Activated T-cell treated with anti-CD3 and anti-CD28 coated beads, Interleukin-2, amount 50 U/mL, for 4 hours (primary cell): ENCODE measurements at regions not wholly inside any gene's neighbourhood (a gene's known extent, or its start where the extent isn't known, plus 50 kb on each side); places are given as distances from the start of the nearest gene placed in this dataset.
A peak's percentile ranks its signal among the peaks of the same experiment; 100 is the strongest.

Experiments used
- ATAC-seq, 2 donors: fragments of 200-7000 bp; cut with Tn5 transposase; one replicate each; pipeline ENCODE4 v1.10.0; 2021
- DNase-seq: peaks from one replicate; pipeline ENCODE4 v3.0.0-alpha.2; 2020
- H3K27me3 Mint-ChIP-seq: one replicate; pipeline ENCODE4 v1.8.0; 2021; ENCODE audit warnings: low read depth, mixed read lengths
- H3K36me3 Mint-ChIP-seq: one replicate; pipeline ENCODE4 v1.8.0; 2022; ENCODE audit warnings: mixed read lengths; ENCODE audit not compliant: insufficient read depth
- H3K4me1 Mint-ChIP-seq: one replicate; pipeline ENCODE4 v1.8.0; 2021; ENCODE audit warnings: low read depth, mixed read lengths
- H3K4me3 Mint-ChIP-seq: one replicate; pipeline ENCODE4 v1.8.0; 2021; ENCODE audit warnings: mild to moderate bottlenecking, moderate library complexity, mixed read lengths
- H3K9me3 Mint-ChIP-seq: one replicate; pipeline ENCODE4 v1.8.0; 2021; ENCODE audit warnings: mixed read lengths

GRCh38 chr14:76974365-76974764 lies 54.1 kb downstream of the IRF2BPL start:
- peaks cover 21% of the 10 kb centered on the region for H3K4me1 Mint-ChIP-seq
- no peak for ATAC-seq
- no peaks in the 10 kb centered on the region for H3K36me3 Mint-ChIP-seq
- DNase-seq: no peak
- H3K9me3 Mint-ChIP-seq: no peaks in the 10 kb centered on the region
- H3K4me3 Mint-ChIP-seq: no peak overlapping the region
- H3K27me3 Mint-ChIP-seq: no peaks in the 10 kb centered on the region

DNA sequence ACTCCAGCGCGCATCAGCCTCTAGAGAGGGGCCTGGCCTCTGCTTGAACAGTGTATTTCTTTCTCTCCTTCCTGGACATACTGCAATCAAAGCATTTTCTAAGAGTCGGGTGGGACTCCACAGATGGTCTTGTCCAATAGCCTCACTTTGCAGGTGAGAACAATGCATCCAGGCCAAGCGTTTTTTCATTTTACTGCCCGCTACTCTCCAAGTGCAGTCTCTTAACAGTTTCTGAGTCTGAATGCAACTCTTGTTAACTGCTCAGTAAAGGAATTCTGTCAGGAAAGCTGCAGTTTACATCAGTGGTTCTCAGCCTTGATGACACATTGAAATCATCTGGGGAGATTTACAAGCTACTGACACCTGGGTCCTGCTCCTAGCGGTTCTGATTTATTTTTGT lies 57.0 kb downstream of the IRF2BPL start:
- no peaks in the 10 kb centered on the region for H3K9me3 Mint-ChIP-seq
- H3K4me3 Mint-ChIP-seq: no peak overlapping the region
- H3K36me3 Mint-ChIP-seq: no peaks in the 10 kb centered on the region
- no peak for ATAC-seq
- peaks cover 3% of the 10 kb centered on the region for H3K4me1 Mint-ChIP-seq
- no peak for DNase-seq
- no peaks in the 10 kb centered on the region for H3K27me3 Mint-ChIP-seq

DNA sequence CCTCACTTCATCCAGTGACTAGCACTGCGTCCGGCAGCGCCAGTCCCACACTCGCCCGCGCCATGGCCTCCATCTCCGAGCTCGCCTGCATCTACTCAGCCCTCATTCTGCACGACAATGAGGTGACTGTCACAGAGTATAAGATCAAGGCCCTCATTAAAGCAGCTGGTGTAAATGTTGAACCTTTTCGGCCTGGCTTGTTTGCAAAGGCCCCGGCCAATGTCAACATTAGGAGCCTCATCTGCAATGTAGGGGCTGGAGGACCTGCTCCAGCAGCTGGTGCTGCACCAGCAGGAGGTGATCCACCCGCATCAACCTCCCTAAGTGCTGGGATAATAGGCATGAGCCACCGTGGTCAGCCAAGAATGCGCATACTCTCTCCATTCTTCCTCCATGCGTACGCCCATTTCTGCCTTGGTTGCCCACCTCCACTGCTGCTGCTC lies 59.9 kb downstream of the IRF2BPL start:
- H3K36me3 Mint-ChIP-seq: no peaks in the 10 kb centered on the region
- H3K4me3 Mint-ChIP-seq: no peak overlapping the region
- no peak for DNase-seq
- no peaks in the 10 kb centered on the region for H3K27me3 Mint-ChIP-seq
- ATAC-seq: no peak
- H3K9me3 Mint-ChIP-seq: no peaks in the 10 kb centered on the region
- H3K4me1 Mint-ChIP-seq: peaks cover 24% of the 10 kb centered on the region

GRCh38 chr14:76967788-76968187 lies 60.7 kb downstream of the IRF2BPL start:
- H3K27me3 Mint-ChIP-seq: no peaks in the 10 kb centered on the region
- H3K4me1 Mint-ChIP-seq: peaks cover 33% of the 10 kb centered on the region
- no peak overlapping the region for H3K4me3 Mint-ChIP-seq
- ATAC-seq (no peak), DNase-seq (no peak)
- H3K36me3 Mint-ChIP-seq: no peaks in the 10 kb centered on the region
- H3K9me3 Mint-ChIP-seq: no peaks in the 10 kb centered on the region

DNA sequence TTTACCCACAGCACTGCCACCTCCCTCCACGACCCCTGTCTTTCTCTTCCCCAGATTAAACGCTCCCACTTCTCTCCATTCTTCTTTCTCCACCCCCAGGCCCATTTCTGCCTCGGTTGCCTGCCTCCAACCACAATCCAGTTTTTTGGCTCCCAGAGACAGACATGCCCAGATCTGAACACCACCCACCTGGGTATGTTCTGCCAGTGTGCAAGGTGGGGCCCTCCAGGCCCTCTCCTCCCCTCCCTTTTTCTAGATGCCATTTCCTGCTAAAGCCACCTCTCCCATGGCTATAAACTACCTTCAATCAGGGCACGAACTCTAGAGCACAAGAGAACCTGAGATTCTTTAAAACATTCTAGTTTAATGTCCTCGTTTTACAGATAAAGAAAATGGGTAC lies 63.3 kb downstream of the IRF2BPL start:
- no peak for DNase-seq
- Mint-ChIP-seq H3K4me1 (peaks cover 58% of the 10 kb centered on the region), H3K36me3 (no peaks in the 10 kb centered on the region), H3K4me3 (no peak overlapping the region), H3K27me3 (no peaks in the 10 kb centered on the region), H3K9me3 (no peaks in the 10 kb centered on the region)
- no peak for ATAC-seq

DNA sequence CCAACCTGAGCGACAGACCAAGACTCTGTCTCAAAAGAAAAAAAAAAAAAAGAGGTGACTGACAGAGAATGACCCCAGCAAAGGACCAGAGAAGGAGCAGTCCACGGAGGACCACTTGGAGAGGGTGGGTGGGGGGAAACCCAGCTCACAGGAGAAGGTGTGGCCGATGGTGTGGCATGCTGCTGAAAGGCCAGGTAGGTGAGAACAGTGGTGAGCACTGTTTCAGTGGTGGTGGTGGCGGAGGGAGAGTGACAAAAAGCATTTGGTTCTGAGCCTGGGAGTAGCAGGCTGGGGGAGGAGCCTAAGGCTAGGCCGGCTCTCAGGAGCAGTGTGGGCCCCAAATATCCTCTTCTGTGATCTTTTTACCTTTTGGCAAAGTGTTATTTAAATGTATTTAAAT lies 63.8 kb downstream of the IRF2BPL start:
- no peaks in the 10 kb centered on the region for H3K9me3 Mint-ChIP-seq
- DNase-seq: no peak
- ATAC-seq: no peak
- no peaks in the 10 kb centered on the region for H3K36me3 Mint-ChIP-seq
- no peaks in the 10 kb centered on the region for H3K27me3 Mint-ChIP-seq
- H3K4me3 Mint-ChIP-seq: no peak overlapping the region
- H3K4me1 Mint-ChIP-seq: peaks cover 63% of the 10 kb centered on the region

DNA sequence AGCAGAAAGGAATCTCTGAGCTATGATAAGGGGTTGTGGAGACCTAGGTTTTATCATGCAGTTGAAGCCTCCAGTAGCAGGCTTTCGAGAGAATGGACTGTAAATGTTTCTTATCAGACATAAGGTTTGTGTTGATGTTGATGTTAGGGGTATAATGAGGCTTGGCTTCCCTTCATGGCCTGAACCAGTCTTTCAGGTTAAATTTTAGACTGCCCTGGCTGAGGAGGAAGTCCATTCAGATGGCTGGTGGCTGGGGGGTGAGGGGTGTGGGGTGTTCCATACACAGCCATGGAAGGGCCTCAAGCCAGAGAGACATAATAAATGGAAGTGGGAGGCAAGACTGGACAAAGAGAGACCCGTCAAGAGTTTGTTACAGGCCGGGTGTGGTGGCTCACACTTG lies 65.1 kb downstream of the IRF2BPL start:
- no peaks in the 10 kb centered on the region for H3K36me3 Mint-ChIP-seq
- peaks cover 74% of the 10 kb centered on the region for H3K4me1 Mint-ChIP-seq
- H3K4me3 Mint-ChIP-seq: no peak overlapping the region
- DNase-seq: no peak
- ATAC-seq: no peak
- no peaks in the 10 kb centered on the region for H3K27me3 Mint-ChIP-seq
- H3K9me3 Mint-ChIP-seq: no peaks in the 10 kb centered on the region

GRCh38 chr14:76962303-76962660 lies 66.2 kb downstream of the IRF2BPL start:
- DNase-seq (no peak), ATAC-seq (peak; percentile 5)
- Mint-ChIP-seq H3K4me1 (peaks cover 85% of the 10 kb centered on the region), H3K9me3 (no peaks in the 10 kb centered on the region), H3K27me3 (no peaks in the 10 kb centered on the region), H3K4me3 (peak overlapping the region; percentile 76), H3K36me3 (no peaks in the 10 kb centered on the region)

- peak overlapping the region; percentile 76 for H3K4me3 Mint-ChIP-seq
- H3K9me3 Mint-ChIP-seq: no peaks in the 10 kb centered on the region
- no peaks in the 10 kb centered on the region for H3K27me3 Mint-ChIP-seq
- DNase-seq (peak; percentile 98), ATAC-seq (peak; percentile 93 to 96)
- no peaks in the 10 kb centered on the region for H3K36me3 Mint-ChIP-seq
- peaks cover 89% of the 10 kb centered on the region for H3K4me1 Mint-ChIP-seq
Observed at GRCh38 chr14:76961631-76962302, 66.7 kb downstream of the IRF2BPL start.

DNA sequence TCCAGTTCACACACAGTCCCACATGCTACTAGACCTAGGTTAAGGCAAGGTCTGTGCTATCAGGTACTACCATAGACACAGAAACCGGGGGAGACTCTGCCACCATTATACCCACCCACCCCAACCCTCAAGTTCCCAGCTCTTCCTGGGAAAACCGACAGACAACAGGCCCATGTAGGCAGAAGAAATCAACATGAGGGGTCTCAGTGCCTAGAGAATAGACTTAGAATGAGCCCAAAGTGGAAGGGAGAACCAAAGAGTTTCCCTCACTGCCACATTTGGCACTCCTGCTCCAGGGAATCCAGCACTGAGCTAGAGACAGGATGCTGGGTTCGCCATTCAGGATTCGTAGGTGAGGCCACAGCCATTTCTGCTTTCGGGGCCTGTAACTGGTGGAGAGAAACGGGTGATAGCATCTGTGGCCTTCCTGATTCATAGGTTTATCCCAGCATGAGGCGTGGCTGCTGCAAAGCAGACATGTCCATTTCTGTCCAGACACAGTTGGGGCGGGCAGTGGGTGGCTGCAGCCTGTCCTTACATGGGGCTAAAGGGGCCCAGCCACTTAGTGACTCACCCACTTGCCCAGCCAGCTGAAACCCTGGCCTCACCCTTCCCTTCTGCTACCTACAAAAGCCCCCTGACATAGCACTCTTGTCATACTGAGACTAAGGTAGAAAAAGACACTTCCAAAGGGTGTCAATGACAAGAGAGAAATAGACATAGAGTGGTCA lies 69.4 kb downstream of the IRF2BPL start:
- no peak overlapping the region for H3K4me3 Mint-ChIP-seq
- ATAC-seq: no peak
- peaks cover 91% of the 10 kb centered on the region for H3K4me1 Mint-ChIP-seq
- H3K27me3 Mint-ChIP-seq: no peaks in the 10 kb centered on the region
- H3K9me3 Mint-ChIP-seq: no peaks in the 10 kb centered on the region
- no peaks in the 10 kb centered on the region for H3K36me3 Mint-ChIP-seq
- no peak for DNase-seq

GRCh38 chr14:76958020-76958979 lies 70.2 kb downstream of the IRF2BPL start:
- Mint-ChIP-seq H3K36me3 (no peaks in the 10 kb centered on the region), H3K27me3 (no peaks in the 10 kb centered on the region), H3K4me1 (peaks cover 90% of the 10 kb centered on the region), H3K4me3 (no peak overlapping the region), H3K9me3 (no peaks in the 10 kb centered on the region)
- DNase-seq: no peak
- ATAC-seq: no peak

- ATAC-seq: no peak
- peak overlapping the region; percentile 24 for H3K4me3 Mint-ChIP-seq
- no peak for DNase-seq
- H3K36me3 Mint-ChIP-seq: no peaks in the 10 kb centered on the region
- H3K27me3 Mint-ChIP-seq: no peaks in the 10 kb centered on the region
- H3K9me3 Mint-ChIP-seq: no peaks in the 10 kb centered on the region
- H3K4me1 Mint-ChIP-seq: peaks cover 82% of the 10 kb centered on the region
Observed at GRCh38 chr14:76957224-76957891, 71.2 kb downstream of the IRF2BPL start.

DNA sequence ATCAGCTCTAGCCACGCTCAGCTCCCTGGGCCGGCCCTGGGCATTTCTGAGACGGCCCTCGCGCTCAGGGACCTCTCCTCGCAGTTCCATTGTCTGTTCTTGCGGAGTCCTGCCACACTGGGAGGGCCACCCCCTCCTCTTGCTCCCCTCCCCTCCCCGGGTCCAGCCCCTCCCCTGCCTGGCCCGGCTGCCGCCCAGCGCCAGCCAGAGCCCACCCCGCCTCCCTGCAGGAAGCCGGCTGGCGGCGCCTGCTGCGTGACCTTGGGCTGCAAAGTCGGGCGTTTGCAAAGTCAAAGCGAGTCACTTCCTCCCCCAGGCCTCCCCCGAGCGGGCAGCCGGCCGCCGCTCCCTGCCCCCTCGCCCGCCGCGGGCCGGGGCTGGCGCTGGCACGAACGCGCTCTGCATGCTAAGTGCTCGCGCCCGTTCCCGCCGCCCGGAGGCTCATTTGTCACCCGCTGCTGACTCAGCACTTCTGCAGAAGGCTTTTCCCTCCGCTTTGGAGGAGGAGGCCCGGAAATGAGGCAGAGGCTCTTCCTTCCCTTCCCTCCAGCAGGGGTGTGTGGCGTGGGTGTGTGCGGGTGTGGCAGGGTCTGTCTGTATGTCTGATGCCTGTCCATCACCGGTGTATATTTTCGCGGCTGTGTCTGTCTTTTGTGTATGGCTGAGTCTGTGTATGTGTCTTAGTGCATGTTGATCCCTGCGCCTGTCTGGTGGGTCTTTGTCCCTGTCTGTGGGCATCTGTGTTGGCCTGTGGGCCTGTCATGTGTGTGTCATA lies 72.0 kb downstream of the IRF2BPL start:
- H3K9me3 Mint-ChIP-seq: no peaks in the 10 kb centered on the region
- H3K4me1 Mint-ChIP-seq: peaks cover 73% of the 10 kb centered on the region
- no peaks in the 10 kb centered on the region for H3K27me3 Mint-ChIP-seq
- ATAC-seq (peak; percentile 68), DNase-seq (peak; percentile 90)
- H3K4me3 Mint-ChIP-seq: peak overlapping the region; percentile 79
- H3K36me3 Mint-ChIP-seq: no peaks in the 10 kb centered on the region
